ENCODE measurements at regions not wholly inside any gene's neighbourhood (a gene's known extent, or its start where the extent isn't known, plus 50 kb on each side); places are given as distances from the start of the nearest gene placed in this dataset.
A peak's percentile ranks its signal among the peaks of the same experiment; 100 is the strongest.
"Not testable (repeated sequence)": the region's sequence is repeated elsewhere in the genome, so short reads cannot be mapped to it uniquely, and the experiment has no call there.

- no peak for DNase-seq
Observed at GRCh38 chr11:105429096-105429910, 180.6 kb upstream of the GRIA4 start.

- DNase-seq: no peak
Observed at GRCh38 chr11:105407101-105407500, 202.8 kb upstream of the GRIA4 start.

- DNase-seq: no peak
Observed at GRCh38 chr11:105401269-105401809, 208.5 kb upstream of the GRIA4 start.

- peak; percentile 27 to 42 for DNase-seq
Observed at GRCh38 chr11:105399511-105399910, 210.4 kb upstream of the GRIA4 start.

GRCh38 chr11:105398636-105399035, 211.2 kb upstream of the GRIA4 start:
- DNase-seq: no peak

GRCh38 chr11:105393326-105393725, 216.5 kb upstream of the GRIA4 start:
- no peak for DNase-seq

- DNase-seq: peak in 1 of 2 donors; percentile 0
Observed at GRCh38 chr11:105392556-105392955, 217.3 kb upstream of the GRIA4 start.

- no peak for DNase-seq
Observed at GRCh38 chr11:105389952-105390351, 219.9 kb upstream of the GRIA4 start.

GRCh38 chr11:105388006-105388405, 221.9 kb upstream of the GRIA4 start:
- no peak for DNase-seq

GRCh38 chr11:105381941-105382340, 227.9 kb upstream of the GRIA4 start:
- DNase-seq: no peak

GRCh38 chr11:105377870-105378269, 232.0 kb upstream of the GRIA4 start:
- DNase-seq: no peak

GRCh38 chr11:105372206-105372605, 232.6 kb upstream of the CARD18 start:
- DNase-seq: no peak

- no peak for DNase-seq
Observed at GRCh38 chr11:105371311-105371710, 231.7 kb upstream of the CARD18 start.

- no peak for DNase-seq
Observed at GRCh38 chr11:105368711-105369110, 229.1 kb upstream of the CARD18 start.

GRCh38 chr11:105367129-105367528, 227.6 kb upstream of the CARD18 start:
- DNase-seq: no peak

GRCh38 chr11:105361651-105362050, 222.1 kb upstream of the CARD18 start:
- no peak for DNase-seq

GRCh38 chr11:105357764-105358163, 218.2 kb upstream of the CARD18 start:
- DNase-seq: no peak

- no peak for DNase-seq
Observed at GRCh38 chr11:105357146-105357545, 217.6 kb upstream of the CARD18 start.

GRCh38 chr11:105349867-105350266, 210.3 kb upstream of the CARD18 start:
- DNase-seq: not testable (repeated sequence)

GRCh38 chr11:105344938-105345337, 205.4 kb upstream of the CARD18 start:
- no peak for DNase-seq

GRCh38 chr11:105334025-105334714, 194.6 kb upstream of the CARD18 start:
- no peak for DNase-seq

GRCh38 chr11:105333153-105333552, 193.6 kb upstream of the CARD18 start:
- no peak for DNase-seq

GRCh38 chr11:105332171-105332570, 192.6 kb upstream of the CARD18 start:
- no peak for DNase-seq

GRCh38 chr11:105328061-105328460, 188.5 kb upstream of the CARD18 start:
- peak in 1 of 2 donors; percentile 9 for DNase-seq
